Motor neuron (in vitro differentiated cells): ENCODE measurements at regions not wholly inside any gene's neighbourhood (a gene's known extent, or its start where the extent isn't known, plus 50 kb on each side); places are given as distances from the start of the nearest gene placed in this dataset.

Experiments
- ATAC-seq, 8 experiments: fragments of 200-7000 bp; cut with Tn5 transposase; replicated peaks in 6 of 8; 2 replicates each; pipeline ENCODE4 v1.8.0; 2021; ENCODE audit warnings: mild to moderate bottlenecking in 8 of 8, moderate library complexity in 8 of 8
- H3K27ac ChIP-seq, 2 donors: fragments of 250-450 bp; sonication (Bioruptor Pico); 2 replicates each; pipeline ENCODE4 v1.9.0; 2021; ENCODE audit warnings: antibody characterized with exemption in 2 of 2, mild to moderate bottlenecking in 2 of 2, moderate library complexity in 1 of 2
- H3K4me1 ChIP-seq, 2 donors: fragments of 250-450 bp; sonication (Bioruptor Pico); replicated peaks in 1 of 2; 2 replicates each; pipeline ENCODE4 v1.6.1; 2021; ENCODE audit warnings: antibody characterized with exemption in 2 of 2, mild to moderate bottlenecking in 2 of 2, moderate library complexity in 1 of 2
- H3K4me3 ChIP-seq, 5 donors: fragments of 250-450 bp; sonication (Bioruptor Pico); 2 replicates each; pipeline ENCODE4 v1.9.0; 2021; ENCODE audit warnings: antibody characterized with exemption in 5 of 5, mild to moderate bottlenecking in 5 of 5, moderate library complexity in 4 of 5
- WGBS, 10 experiments: fragments of 450-650 bp; shearing (Covaris generic); methylation state at CpG; one replicate each; pipeline ENCODE4 v1.0.0; 2022; 5-methylcytosine and 5-hydroxymethylcytosine counted together
- in situ Hi-C, 9 experiments: fragments of 400-800 bp; cut with MboI; loops; one replicate each; pipeline ENCODE4 v1.15.0; 2021; ENCODE audit warnings: low sequenced_read_pairs in 9 of 9, low pct_unique_long_range_greater_than_20kb in 2 of 9; ENCODE audit not compliant: unreplicated experiment in 9 of 9

DNA sequence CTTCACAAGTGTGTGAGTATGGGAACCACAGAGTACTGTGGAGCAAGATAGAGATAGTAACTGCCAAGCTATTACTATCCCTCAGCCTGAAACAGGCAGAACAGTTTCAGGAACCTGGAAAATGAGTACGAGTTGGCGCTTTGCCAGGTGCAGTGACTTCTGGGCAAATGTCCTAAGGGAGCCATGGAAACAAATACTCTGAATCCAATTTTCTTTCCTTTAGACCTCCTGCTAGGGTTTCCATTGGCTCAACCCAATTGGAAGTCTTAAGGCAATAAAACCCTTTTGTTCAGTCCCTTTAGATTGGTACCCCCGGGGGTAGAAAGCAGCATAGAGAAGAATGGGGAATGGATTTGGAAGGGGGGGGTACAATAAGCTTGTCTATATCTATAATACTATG is 205.0 kb upstream of the EPHA7 start:
- Histone ChIP-seq H3K4me3 (no peak overlapping the region), H3K4me1 (no peaks in the 10 kb centered on the region), H3K27ac (no peak overlapping the region)
- 8 to 90% (median 40%) methylated on average over 1 to 3 of the region's 3 CpGs; no CpG with 5 or more reads in 1 of the 10 experiments for WGBS, 10 experiments
- ATAC-seq: peak in 3 of 8 experiments; percentile 18 to 68 (median 25)
- in situ Hi-C loops: no loop called here

DNA sequence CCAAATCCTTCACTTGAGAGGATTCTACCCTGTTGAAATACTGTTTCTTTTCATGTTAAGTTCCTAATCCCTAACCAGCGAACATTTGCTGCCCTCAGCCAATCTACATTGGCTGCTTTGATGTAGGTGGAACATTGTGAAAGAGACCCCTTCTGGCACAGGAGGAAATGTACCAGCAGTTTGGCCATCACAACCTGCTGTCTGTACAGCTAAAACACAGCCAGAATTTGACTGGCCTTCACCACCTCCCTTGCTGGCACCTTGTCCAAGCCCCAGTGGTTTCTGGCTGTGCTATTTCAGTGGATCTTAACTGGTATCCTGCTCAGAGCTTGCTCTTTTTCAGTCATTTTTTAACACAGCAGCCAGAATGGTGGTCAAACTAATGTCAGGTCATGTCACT is 202.1 kb upstream of the EPHA7 start:
- ATAC-seq: peak in 1 of 8 experiments; percentile 17
- Histone ChIP-seq H3K4me3 (no peak overlapping the region), H3K27ac (no peak overlapping the region), H3K4me1 (no peaks in the 10 kb centered on the region)
- in situ Hi-C loops: no loop called here
- WGBS, 10 experiments: 0 to 100% (median 60%) methylated on average over 1 of the region's 1 CpG; no CpG with 5 or more reads in 5 of the 10 experiments

DNA sequence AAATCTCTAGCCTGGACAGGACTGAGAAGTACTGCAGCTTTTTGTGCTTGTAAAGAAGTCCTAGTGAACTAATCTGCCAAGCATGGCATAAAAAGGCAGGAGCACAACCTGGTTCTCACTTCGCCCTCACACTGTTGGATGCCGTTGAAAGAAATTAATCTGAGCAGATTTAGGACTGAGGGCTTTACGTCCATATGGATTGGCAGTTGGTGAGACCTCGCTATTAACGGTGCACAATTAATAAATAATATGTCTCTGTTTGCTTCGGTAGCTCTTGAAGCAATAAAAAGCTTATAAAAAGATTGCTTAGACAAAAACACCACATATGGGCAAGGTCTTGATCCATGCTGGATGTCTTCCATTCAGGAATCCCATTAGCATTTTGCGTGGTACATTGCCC is 185.6 kb upstream of the EPHA7 start:
- Histone ChIP-seq H3K4me3 (no peak overlapping the region), H3K4me1 (no peaks in the 10 kb centered on the region), H3K27ac (no peak overlapping the region)
- ATAC-seq: no peak
- in situ Hi-C loops: no loop called here
- WGBS, 10 experiments: 14 to 100% (median 60%) methylated on average over 1 to 7 of the region's 7 CpGs; no CpG with 5 or more reads in 1 of the 10 experiments

DNA sequence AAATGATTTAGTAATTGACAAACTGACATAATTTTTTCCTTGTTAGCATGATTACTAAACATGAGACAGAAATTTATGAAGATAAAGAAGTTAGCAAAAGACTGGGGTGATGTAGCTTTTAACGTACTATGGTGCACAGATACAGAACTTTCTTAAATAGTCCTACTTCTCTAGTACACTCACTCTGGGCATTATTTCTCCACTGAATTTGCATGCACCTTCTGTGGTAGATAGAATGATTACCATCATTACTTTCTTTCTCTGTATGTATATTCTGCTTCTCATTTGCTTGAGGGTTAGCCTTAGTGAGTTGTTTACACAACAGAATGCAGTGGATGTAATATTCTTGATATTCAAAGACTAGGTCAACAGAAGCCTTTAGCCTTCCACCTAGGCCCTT is 173.1 kb upstream of the EPHA7 start:
- H3K4me3 ChIP-seq: no peak overlapping the region
- WGBS, 10 experiments: 0 to 100% (median 50%) methylated on average over 1 of the region's 1 CpG; no CpG with 5 or more reads in 5 of the 10 experiments
- no peak for ATAC-seq
- no peaks in the 10 kb centered on the region for H3K4me1 ChIP-seq
- no peak overlapping the region for H3K27ac ChIP-seq
- in situ Hi-C loops: no loop called here

DNA sequence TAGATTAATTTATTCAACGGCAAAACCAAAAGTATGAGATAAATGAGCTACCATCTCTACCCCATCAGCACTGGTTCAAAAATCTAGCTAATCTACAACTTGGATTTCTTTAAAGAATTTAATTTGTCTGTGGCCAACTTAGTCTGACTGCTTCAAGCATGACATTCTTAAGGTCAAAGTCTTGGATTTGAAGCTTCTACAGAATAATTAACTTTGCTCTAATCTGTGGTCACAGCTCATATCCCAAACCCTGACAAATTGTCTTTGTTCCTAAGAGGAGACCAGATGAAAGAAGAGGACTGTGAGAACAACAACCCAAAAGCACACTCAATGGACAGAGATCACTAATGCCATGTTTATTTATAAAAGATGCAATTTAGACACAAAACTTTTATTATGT is 166.9 kb upstream of the EPHA7 start:
- in situ Hi-C loops: no loop called here
- WGBS, 10 experiments: 0 to 100% (median 100%) methylated on average over 1 of the region's 1 CpG; no CpG with 5 or more reads in 3 of the 10 experiments
- Histone ChIP-seq H3K27ac (no peak overlapping the region), H3K4me1 (no peaks in the 10 kb centered on the region), H3K4me3 (no peak overlapping the region)
- no peak for ATAC-seq

DNA sequence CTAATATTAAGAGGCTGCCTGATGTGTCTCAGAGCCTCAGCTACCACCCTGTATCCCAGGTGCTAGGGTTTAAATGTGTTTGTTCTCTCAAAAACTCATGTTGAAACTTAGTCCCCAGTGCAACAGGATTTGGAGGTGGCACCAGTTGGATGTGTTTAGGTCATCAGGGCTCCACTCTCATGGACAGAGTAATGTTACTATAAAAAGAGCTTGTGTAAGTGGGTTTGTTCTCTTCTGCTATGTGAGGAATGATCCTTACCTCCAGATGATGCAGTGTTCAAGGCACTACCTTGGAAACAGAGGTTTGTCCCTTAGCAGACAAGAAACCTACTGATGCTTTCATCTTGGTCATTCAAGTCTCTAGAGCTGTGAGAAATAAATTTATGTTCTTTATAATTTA is 164.9 kb upstream of the EPHA7 start:
- no peak for ATAC-seq
- in situ Hi-C loops: no loop called here
- Histone ChIP-seq H3K27ac (no peak overlapping the region), H3K4me3 (no peak overlapping the region), H3K4me1 (no peaks in the 10 kb centered on the region)

DNA sequence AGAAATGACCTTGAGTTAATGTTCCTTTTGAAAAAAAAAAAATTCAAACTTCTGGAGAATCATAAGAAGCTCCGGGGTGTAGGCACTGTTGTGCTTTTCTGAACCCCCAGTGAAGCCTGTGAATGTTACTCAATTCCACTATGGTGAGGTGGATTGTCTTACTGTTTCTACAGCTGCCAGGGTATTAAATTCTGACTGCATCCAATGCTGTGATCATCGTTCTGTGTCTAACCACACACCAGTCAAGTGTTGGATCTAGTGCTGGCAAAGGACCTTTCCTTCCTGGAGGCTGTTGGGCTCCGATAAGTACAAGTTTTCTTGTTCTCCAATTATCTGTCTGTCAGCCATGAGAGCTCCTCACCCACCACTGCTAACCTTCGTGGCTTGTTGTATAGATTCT is 162.0 kb upstream of the EPHA7 start:
- Histone ChIP-seq H3K27ac (no peak overlapping the region), H3K4me3 (no peak overlapping the region), H3K4me1 (no peaks in the 10 kb centered on the region)
- ATAC-seq: no peak
- 0 to 100% (median 90%) methylated on average over 1 to 4 of the region's 4 CpGs; no CpG with 5 or more reads in 1 of the 10 experiments for WGBS, 10 experiments
- in situ Hi-C loops: no loop called here

DNA sequence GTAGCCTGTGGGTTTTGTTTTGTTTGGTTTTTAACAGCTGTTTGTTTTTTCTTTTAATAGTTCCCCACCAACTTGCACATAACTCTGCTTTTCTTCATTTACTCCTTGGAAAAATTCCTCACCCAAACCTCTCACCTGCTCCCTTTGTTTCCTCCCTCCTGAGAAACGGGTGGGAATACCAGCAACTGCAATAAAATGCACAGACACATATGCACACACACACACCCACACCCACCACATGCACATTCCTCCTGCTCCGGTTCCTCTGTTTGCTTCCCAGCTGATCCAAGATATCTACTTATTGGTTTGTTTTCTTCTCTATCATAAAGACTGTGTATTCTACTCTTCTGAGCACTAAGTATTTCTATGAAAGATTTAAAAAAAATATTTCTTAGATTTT is 161.1 kb upstream of the EPHA7 start:
- in situ Hi-C loops: no loop called here
- Histone ChIP-seq H3K27ac (no peak overlapping the region), H3K4me1 (peaks cover 0 to 8% of the 10 kb centered on the region in 2 donors), H3K4me3 (no peak overlapping the region)
- 0 to 40% (median 22%) methylated on average over 1 to 2 of the region's 2 CpGs for WGBS, 10 experiments
- ATAC-seq: peak in 2 of 8 experiments; percentile 68 to 81

DNA sequence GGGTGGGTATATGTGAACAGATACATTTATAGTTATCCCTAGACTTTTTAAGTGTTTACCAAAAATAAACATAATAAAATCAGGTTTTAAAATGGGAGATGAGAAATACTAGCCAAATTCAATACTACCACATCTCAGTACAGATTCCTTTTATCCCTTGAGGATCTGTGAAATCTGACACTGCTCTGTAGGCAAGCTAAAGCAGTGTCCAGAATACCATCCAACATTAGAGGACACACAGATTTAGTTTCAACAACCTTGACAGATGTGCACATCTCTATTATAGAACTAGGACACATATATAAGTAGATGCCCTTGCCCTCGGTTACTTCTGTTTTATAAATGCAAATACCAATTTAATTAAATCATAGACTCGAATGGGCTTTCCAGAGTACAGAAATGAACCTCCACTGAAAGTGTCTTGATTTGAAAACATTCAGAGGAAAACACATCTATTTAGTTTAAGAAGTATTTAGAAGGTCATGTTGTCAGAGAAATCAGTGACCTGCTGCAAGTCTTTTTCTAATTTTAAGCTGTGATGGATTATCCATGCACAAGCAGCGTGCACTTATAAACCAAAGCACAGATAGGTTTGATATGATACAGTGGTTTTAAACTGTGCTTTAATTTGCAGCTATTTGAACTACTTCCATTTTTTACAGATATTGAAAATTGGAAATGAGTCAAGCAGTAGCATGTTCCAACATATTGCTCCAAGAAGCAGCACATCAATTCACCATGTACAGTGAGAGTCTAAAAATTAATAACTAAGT is 156.3 kb upstream of the EPHA7 start:
- in situ Hi-C loops: no loop called here
- peaks cover 0 to 9% of the 10 kb centered on the region in 2 donors for H3K4me1 ChIP-seq
- WGBS, 10 experiments: 0 to 80% (median 46%) methylated on average over 1 to 3 of the region's 3 CpGs; no CpG with 5 or more reads in 2 of the 10 experiments
- H3K27ac ChIP-seq: no peak overlapping the region
- H3K4me3 ChIP-seq: no peak overlapping the region
- peak in 4 of 8 experiments; percentile 15 to 65 (median 44) for ATAC-seq

DNA sequence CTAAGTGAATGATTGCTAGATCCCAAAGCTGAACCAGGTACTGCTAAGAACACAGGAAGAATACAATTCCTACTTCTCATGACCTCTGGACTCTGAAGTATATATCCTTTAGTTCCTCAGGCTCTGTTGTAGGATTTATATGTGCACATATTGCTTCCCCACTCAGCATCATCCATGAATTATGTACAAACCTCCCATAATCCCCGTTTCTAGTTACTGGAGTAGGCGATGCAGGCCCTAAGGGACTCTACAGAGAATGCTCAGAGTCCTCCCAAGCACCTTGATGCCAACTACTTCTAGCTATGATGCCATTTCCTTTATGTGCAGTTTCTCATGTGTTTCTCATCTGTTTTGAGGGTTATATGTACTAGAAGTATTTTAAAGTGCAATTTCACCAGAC is 154.9 kb upstream of the EPHA7 start:
- in situ Hi-C loops: no loop called here
- Histone ChIP-seq H3K4me3 (no peak overlapping the region), H3K27ac (no peak overlapping the region), H3K4me1 (peaks cover 0 to 9% of the 10 kb centered on the region in 2 donors)
- WGBS, 10 experiments: 0 to 100% (median 90%) methylated on average over 1 to 2 of the region's 2 CpGs; no CpG with 5 or more reads in 3 of the 10 experiments
- peak in 2 of 8 experiments; percentile 52 to 94 for ATAC-seq

DNA sequence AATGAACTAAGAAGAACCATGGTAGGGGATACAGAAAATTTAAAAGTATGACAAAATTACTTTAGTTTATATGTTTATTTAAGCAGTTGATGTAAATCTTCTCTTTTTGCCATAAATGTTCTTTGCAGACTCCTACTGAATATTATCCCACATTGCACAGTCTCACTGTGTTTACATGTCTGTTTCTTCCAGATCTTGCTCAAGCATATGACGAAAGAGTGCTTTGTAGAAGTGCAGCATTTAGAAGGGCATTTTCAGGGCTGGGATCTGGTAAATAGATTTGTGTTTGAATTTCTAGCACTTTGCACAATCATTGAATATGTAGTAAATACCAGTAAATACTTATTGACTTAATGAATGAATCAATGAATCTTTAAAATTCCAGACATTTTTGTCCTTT is 152.0 kb upstream of the EPHA7 start:
- Histone ChIP-seq H3K27ac (no peak overlapping the region), H3K4me1 (peaks cover 0 to 9% of the 10 kb centered on the region in 2 donors), H3K4me3 (no peak overlapping the region)
- WGBS, 10 experiments: 0 to 100% (median 100%) methylated on average over 1 of the region's 1 CpG; no CpG with 5 or more reads in 1 of the 10 experiments
- in situ Hi-C loops: no loop called here
- no peak for ATAC-seq

DNA sequence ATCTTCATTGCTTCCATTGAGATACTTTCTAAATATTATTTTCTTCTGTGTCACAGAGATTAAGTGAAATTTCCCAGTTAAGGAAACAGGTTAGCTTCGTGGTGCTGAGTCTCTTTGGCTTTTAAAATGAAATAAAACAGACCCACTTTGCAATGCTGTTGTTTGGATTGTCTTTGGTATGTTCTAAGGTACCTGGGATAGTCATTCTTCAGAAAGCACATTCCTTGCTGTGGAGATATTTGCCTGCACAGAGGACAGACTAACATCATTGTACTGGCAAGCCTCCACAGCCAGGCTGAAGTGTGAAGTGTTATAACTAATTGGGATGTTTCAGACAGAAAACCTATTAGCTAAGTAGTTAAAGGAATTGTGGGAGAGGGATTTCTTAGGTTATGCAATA is 148.8 kb upstream of the EPHA7 start:
- H3K4me3 ChIP-seq: no peak overlapping the region
- peak in 2 of 8 experiments; percentile 16 to 45 for ATAC-seq
- H3K27ac ChIP-seq: no peak overlapping the region
- H3K4me1 ChIP-seq: no peaks in the 10 kb centered on the region
- 0 to 100% (median 78%) methylated on average over 1 of the region's 1 CpG; no CpG with 5 or more reads in 1 of the 10 experiments for WGBS, 10 experiments
- in situ Hi-C loops: no loop called here

DNA sequence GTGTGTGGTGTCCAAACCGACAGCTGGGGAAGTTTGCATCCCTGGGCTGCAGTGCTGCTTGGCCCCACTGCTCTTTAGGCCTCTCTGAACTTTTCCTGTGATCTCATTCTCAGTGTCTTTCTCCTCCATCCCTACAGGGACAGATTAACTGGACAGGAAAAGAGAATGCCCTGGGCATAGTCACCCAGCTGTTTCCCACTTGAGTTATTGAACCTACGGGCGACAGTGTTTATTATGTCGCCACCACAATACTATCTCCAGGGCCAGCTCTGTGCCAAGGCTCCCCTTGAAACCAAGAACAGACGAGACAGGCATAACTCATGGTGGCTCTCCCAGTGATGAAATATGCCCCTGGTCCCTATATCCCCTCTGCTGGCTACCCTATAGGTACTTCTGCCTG is 147.8 kb upstream of the EPHA7 start:
- no peak overlapping the region for H3K27ac ChIP-seq
- H3K4me3 ChIP-seq: no peak overlapping the region
- WGBS, 10 experiments: 14 to 100% (median 70%) methylated on average over 1 to 5 of the region's 5 CpGs; no CpG with 5 or more reads in 2 of the 10 experiments
- in situ Hi-C loops: no loop called here
- no peaks in the 10 kb centered on the region for H3K4me1 ChIP-seq
- no peak for ATAC-seq

DNA sequence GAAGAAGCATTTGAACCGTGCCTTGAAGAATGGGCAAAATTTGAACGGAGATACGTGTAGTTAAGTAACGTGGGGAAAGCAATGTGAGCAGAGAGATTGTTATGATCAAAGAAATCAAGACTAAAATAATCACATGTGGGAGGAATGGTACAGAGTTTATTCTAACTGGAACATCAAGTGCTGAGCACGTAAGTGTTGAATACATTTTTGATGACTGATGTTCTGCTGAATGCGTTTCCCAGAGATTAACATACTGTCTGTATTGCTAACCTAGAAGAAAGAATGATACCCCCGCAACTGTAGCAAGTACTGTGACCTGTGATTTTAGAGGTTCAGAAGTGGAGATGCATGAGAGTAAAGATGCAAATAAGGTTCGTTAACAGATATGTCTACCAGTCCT is 146.9 kb upstream of the EPHA7 start:
- ATAC-seq: no peak
- in situ Hi-C loops: no loop called here
- Histone ChIP-seq H3K4me1 (no peaks in the 10 kb centered on the region), H3K4me3 (no peak overlapping the region), H3K27ac (no peak overlapping the region)
- WGBS, 10 experiments: 32 to 100% (median 81%) methylated on average over 1 to 8 of the region's 8 CpGs
